HL-60/S4 treated with retinoic acid at 250 ng/mL for 4 days and 3 days (cell line): ENCODE measurements at regions not wholly inside any gene's neighbourhood (a gene's known extent, or its start where the extent isn't known, plus 50 kb on each side); places are given as distances from the start of the nearest gene placed in this dataset.
"Not testable (repeated sequence)": the region's sequence is repeated elsewhere in the genome, so short reads cannot be mapped to it uniquely, and the experiment has no call there.

Experiments used
- in situ Hi-C: fragments of 300-500 bp; cut with MboI; formaldehyde crosslinking; loops from 2 replicates; pipeline ENCODE4 v1.7.0; 2022; ENCODE audit warnings: low sequenced_read_pairs

- in situ Hi-C loops, result no loop called here
Measured at GRCh38 chr15:69551391-69552056, 98.9 kb downstream of the RPLP1 start.

- in situ Hi-C loops, result no loop called here
Measured at GRCh38 chr15:69552057-69552815, 99.6 kb downstream of the RPLP1 start.

- in situ Hi-C loops, result no loop called here
Measured at GRCh38 chr15:69553686-69554085, 101.1 kb downstream of the RPLP1 start.

GRCh38 chr15:69554279-69554961 is 101.8 kb downstream of the RPLP1 start:
- in situ Hi-C loops, result no loop called here

DNA sequence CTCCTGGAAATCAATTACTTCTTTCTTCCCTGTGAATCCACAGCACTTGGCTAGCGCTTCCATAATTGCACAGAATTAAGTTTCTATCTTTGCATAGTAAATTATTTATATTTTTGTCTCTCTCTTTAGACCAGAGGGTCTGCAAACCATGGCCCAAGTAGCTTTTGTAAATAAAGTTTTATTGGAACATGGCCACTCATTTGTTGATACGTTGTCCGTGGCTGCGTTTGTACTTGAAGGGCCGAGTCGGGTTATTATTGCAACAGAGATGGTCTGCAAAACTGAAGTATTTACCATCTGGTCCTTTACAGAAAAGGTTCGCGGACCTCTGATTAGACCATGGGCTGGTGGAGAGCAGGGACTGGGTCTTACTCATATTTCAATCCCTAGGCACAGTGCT is 102.5 kb downstream of the RPLP1 start:
- in situ Hi-C loops, result no loop called here

GRCh38 chr15:69556344-69556743 is 103.7 kb downstream of the RPLP1 start:
- in situ Hi-C loops, result no loop called here

DNA sequence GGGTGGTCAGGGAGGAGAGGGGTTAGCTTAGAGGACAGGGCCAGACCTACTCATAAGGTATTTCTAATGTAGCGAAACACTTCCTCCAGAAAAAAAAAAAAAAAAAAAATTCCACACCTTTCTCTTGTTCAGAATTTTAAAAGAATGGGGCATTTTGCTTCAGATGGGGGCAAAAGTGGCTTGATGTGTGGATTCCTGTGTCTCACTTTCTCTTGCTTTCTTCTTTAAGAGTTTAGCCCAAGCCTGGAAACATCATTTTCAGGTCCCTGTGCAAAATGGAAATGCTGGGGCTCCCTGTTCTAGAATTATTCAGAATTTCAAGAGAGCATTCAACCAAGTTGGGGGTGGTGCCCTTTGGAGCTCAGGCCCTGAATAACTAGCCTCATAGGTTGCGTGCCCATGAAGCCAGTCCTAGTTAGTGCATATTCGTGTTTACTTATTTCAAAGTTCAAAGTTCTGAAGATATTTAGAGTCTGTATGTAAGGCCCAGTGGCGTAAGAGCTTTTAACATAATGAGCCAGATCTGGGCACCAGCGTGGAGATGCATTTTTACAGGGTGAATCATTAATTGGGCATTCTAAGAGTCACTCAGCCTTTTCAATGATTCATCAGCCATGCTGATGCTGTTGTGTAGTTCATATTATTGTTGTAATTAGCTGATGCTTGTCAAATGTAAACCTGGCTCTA is 104.5 kb downstream of the RPLP1 start:
- in situ Hi-C loops, result no loop called here

- in situ Hi-C loops, result no loop called here
Measured at GRCh38 chr15:69557707-69558409, 105.2 kb downstream of the RPLP1 start.

DNA sequence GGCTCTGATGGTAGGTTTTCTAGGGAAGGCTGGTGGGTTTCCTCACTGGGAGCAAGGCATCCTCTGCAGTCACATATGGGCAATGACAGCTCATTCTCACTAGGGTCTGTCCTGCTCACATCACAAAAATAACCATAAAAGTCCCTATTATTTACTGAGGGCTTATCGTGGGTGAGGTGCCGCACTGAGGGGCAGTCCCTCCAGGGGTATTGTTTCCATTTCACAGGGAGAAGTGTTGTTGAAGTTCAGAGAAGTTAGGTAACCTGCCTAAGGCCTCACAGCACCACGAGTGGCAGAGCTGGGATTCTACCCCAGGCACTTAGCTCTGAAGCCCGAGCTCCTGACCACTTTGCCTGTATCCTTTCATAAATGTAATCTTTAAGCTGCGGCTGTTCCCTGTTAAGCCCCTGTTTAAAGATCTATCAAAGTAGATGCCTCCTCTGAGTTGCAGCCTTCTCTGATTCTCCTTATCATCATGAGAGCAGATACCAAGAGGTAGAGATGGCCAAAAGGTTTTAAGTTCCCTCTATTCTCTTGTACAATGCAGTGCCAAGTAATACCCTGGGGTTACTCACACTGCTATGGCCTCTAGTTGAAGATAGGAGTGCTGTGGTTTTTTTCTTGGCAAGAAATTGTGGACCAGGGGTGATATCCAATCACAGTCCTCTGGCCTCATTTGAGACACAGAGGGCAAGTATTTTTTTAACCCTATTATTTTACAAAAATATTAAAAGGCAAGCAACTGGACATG is 107.0 kb downstream of the RPLP1 start:
- in situ Hi-C loops, result no loop called here

- in situ Hi-C loops, result no loop called here
Measured at GRCh38 chr15:69561071-69561784, 108.6 kb downstream of the RPLP1 start.

- in situ Hi-C loops, result no loop called here
Measured at GRCh38 chr15:69562116-69562515, 109.5 kb downstream of the RPLP1 start.

DNA sequence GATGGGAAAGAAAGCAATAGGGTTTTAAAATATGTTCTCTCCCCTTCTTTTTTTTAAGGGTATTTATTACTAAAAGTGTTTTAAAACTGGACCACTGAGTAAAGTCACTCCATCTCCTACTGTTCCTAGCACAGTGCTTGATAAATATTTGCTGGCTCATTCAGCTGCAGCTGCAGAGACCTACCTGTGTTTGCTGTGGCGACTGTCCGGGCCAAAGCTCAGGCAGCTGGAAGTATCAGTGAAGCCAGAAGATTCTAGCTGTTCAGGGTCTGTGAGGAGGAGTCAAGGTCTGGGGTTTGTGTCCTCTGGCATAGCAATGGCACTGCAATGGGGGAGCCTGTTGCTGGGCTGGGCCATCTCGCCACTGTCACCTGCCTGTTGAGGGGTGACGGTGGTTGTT is 109.9 kb downstream of the RPLP1 start:
- in situ Hi-C loops, result no loop called here

DNA sequence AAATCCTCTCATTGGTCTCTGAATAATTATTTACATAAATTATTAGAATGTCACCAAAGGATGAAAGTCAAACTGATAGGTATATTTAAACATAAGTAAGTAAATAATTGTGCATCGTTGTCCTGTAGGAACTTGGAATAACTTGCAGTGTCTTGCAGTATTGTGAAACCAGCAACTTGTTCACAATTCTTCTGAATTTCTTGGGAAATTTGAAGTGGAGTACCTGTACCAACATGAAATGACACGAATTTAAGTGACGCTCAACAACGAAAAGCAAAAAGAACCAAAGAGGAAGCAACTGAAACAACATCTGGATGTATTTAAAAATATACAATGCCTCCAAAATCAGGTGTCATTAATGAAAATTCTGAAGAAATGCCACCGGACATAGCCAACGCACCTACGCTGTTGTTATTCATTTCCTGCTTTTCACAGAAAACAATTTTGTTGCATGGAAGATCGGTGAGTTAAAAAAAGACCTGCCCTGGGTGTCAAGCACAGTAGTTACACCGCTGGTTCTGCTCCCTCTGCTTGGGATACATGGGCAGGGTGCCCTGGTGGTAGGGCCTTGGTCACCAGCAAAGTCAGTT is 112.5 kb downstream of the RPLP1 start:
- in situ Hi-C loops, result no loop called here

DNA sequence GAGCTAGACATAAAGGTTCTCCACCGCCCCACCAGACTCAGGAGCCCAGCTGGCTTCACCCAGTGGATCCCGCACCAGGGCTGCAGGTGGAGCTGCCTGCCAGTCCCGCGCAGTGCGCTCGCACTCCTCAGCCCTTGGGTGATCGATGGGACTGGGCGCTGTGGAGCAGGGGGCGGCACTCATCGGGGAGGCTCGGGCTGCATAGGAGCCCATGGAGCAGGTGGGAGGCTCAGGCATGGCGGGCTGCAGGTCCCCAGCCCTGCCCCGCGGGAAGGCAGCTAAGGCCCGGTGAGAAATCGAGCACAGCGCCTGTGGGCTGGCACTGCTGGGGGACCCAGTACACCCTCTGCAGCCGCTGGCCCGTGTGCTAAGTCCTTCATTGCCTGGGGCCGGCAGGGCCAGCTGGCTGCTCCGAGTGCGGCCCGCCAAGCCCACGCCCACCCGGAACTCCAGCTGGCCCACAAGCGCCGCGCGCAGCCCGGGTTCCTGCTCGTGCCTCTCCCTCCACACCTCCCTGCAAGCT is 114.7 kb downstream of the RPLP1 start:
- in situ Hi-C loops, result not testable (repeated sequence)

- in situ Hi-C loops, result no loop called here
Measured at GRCh38 chr15:69568173-69569009, 115.8 kb downstream of the RPLP1 start.

DNA sequence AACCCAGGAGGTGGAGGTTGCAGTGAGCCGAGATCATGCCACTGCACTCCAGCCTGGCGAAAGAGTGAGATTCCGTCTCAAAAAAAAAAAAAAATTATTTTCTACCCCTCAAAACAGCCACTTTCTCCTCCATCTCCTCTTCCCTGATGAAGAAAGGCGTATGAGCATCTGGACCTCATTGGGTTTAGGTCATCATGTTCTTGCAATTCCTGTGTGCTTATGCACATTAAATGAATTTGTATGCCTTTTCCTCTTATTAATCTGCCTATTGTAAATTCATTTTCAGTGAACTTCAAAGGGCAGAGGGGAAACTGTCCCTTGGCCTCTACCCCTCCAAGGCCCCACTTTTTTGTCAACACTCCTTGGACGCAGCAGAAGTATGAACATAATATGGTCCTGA is 117.8 kb downstream of the RPLP1 start:
- in situ Hi-C loops, result no loop called here

- in situ Hi-C loops, result no loop called here
Measured at GRCh38 chr15:69570997-69571396, 118.4 kb downstream of the RPLP1 start.

DNA sequence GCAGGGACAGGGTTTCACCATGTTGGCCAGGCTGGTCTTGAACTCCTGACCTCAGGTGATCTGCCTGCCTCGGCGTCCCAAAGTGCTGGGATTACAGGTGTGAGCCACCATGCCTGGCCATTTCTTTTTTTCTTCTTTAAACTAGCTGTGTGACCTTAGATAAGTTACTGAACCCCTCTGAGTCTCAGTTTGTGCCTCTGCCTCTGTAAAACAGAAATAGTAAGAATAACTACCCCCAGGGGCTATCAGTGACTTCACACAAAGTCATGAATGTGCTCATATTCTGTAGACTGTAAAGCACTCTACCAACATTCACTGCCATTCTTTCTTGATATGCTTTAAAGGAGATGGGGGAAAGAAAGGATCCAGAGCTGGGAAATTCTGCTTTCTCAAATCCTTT is 120.7 kb downstream of the RPLP1 start:
- in situ Hi-C loops, result not testable (repeated sequence)
